ENCODE measurements at regions not wholly inside any gene's neighbourhood (a gene's known extent, or its start where the extent isn't known, plus 50 kb on each side); places are given as distances from the start of the nearest gene placed in this dataset.

GRCh38 chr2:121096611-121097010, 188.4 kb downstream of the TFCP2L1 start:
- no peak for DNase-seq (ENCODE audit: low read depth)

DNA sequence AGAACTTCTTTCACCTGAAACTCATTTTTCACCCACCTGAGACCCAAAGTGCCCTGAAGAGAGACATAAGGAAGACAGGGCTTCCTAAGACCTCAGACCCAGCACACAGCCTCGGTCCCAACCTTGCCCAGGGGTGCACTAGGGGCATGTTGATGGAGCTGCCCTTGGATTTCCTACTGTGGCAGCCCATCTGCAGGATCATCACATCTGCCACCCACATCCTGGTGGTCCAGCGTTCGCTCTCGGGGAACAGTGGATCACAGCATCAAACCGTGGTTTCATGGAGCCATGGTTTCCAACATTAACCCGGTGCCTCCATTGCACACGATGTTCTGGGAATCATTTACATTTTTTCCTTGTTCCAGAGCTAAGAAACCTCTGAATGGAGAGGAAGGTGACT, 186.4 kb downstream of the TFCP2L1 start:
- DNase-seq (ENCODE audit: low read depth): no peak

GRCh38 chr2:121099329-121100290, 185.4 kb downstream of the TFCP2L1 start:
- no peak for DNase-seq (ENCODE audit: low read depth)

DNA sequence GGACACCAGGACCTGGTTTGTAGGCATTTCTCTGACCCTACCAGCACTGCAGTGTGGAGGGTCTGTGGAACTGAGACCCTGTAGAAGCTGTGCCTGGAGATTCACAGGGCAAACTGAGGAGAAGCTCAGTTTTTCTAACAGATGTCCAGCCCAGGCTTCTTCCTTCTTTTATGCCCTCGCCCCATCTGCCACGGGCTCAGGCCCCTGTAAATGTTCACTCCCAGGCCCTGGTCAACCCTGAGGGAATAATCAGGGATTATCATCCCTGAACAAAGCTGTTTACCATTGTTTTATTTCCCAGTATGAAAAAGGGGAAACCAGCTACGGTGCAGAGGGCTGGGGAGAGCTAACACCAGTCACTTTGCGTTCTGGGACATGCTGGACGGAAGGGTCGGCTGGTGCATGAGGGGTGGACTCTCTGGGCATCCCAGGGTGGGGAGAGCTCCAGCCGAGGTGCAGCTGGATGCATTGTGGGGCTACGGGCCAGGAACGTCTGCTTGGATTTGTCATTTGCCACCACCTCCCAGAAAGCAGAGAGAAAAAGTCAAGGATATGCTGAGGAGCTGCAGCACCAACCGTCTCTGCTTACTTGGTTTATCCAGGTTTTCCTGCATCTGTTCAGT, 183.8 kb downstream of the TFCP2L1 start:
- no peak for DNase-seq (ENCODE audit: low read depth)

DNA sequence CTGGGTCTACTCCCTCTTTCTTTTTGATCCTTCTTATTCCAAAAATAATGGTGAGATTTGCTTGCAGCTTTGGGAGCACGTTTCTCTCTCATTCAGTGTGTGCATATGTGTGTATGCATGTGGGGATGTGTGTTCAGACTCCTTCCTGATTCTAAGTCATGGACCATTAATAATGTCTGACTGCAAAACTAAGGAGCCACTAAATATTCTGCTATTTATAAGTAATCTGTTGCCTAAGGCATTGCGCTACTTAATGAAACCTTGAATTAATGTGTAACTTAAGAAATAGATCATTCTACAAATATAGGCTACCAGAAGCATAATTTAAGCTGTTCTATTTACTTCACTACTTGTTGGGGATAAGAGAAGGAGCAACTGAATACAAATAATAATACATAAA, 182.1 kb downstream of the TFCP2L1 start:
- no peak for DNase-seq (ENCODE audit: low read depth)

- no peak for DNase-seq (ENCODE audit: low read depth)
Measured at GRCh38 chr2:121103960-121104359, 181.0 kb downstream of the TFCP2L1 start.

- DNase-seq (ENCODE audit: low read depth): no peak
Measured at GRCh38 chr2:121104721-121105141, 180.3 kb downstream of the TFCP2L1 start.

DNA sequence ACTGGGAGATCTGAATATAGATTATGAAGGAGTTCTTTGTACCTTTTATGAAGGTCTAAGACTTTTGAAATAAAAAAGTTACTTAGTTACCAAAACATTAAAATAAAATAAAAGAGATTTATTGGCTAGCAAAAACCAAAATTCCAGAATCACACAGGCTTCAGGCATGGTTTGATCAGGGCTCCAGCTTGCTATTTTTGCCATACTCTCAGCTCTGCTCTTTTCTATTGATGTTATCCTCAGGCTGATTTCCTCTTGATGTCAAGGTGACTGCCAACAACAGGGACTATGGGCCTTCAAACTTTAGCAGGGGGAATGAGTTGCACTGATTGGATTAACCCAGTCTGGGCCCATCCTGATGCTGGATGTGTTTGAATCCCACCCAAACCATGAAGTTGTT, 174.1 kb downstream of the TFCP2L1 start:
- DNase-seq (ENCODE audit: low read depth): no peak

DNA sequence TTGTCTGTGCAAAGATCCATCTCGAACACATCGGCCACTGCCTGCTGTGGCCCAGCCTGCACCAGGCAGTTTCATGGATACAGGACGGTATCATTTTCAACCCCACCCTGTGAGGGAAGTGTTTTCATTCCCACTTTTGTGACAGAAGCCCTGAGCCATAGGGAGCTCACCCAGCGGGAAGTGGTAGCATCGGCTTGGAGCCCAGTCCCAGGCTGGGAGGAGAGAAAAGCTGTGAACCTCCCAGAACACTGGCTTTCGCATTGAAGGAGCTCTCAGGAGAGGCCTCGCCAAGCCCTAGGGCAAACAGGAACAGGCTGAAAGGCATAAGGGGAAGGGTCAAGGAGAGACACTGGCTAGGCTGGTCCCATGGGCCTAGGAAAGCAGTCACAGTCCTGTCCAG, 166.1 kb downstream of the TFCP2L1 start:
- no peak for DNase-seq (ENCODE audit: low read depth)

- no peak for DNase-seq (ENCODE audit: low read depth)
Measured at GRCh38 chr2:121120411-121120810, 164.6 kb downstream of the TFCP2L1 start.

GRCh38 chr2:121120991-121121390, 164.0 kb downstream of the TFCP2L1 start:
- no peak for DNase-seq (ENCODE audit: low read depth)

DNA sequence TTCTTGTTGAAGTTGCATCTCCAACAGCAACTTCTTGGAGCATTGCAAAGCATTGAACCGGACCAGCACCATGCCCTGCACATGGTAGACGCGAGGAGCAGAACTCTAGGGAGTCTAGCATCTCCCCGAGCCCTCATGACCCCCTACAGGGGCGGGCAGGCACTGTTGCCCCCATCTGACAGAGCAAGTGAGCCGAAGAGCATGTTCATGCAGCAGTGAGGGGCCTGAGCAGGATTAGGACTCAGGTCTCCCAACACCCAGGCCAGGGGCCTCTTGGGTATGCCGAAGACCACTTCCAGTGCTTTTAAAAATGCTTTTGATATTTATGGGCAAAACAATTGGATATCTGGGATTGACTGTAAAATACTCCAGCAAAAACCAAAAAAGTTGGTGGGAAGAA, 163.3 kb downstream of the TFCP2L1 start:
- DNase-seq (ENCODE audit: low read depth): no peak

DNA sequence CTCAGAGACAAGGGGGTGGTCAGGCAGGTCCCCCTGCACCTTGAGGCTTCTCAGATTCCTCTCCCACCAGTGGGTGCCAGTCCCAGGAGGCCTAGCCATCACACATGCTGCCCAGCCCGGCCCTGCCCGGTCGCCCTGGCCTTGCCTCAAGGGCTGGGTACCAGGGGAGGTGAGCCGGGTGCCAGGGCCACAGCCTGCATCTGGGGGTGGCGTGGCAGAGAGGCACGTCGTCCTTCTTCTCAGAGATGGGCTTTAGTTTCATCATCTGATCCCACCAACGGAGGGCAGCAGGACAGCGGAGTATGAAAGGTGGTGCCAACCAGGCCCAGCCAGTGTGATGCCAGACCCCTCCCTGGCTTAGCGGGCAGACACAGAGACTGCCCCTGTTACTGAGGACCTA, 161.7 kb downstream of the TFCP2L1 start:
- DNase-seq (ENCODE audit: low read depth): no peak

DNA sequence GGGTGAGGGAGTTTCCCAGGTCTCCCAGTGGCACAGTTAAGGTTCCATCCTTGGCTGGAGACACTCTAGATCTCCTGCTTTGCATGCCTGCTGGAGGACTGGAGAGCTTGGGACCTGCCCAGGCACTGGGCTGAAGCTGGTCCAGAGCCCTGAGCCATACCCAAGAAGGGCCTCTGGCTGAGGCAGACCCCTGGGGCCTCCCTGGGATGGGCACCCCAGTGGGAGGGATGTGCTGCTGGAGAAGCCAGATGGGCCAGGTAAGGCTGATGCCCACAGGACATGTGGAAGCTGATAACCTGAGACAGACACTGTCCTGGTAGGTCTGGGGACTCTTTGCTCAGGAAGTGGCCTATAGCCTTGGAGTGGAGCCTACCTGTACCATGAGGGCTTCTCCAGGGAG, 160.7 kb downstream of the TFCP2L1 start:
- no peak for DNase-seq (ENCODE audit: low read depth)

- no peak for DNase-seq (ENCODE audit: low read depth)
Measured at GRCh38 chr2:121125350-121125749, 159.7 kb downstream of the TFCP2L1 start.

DNA sequence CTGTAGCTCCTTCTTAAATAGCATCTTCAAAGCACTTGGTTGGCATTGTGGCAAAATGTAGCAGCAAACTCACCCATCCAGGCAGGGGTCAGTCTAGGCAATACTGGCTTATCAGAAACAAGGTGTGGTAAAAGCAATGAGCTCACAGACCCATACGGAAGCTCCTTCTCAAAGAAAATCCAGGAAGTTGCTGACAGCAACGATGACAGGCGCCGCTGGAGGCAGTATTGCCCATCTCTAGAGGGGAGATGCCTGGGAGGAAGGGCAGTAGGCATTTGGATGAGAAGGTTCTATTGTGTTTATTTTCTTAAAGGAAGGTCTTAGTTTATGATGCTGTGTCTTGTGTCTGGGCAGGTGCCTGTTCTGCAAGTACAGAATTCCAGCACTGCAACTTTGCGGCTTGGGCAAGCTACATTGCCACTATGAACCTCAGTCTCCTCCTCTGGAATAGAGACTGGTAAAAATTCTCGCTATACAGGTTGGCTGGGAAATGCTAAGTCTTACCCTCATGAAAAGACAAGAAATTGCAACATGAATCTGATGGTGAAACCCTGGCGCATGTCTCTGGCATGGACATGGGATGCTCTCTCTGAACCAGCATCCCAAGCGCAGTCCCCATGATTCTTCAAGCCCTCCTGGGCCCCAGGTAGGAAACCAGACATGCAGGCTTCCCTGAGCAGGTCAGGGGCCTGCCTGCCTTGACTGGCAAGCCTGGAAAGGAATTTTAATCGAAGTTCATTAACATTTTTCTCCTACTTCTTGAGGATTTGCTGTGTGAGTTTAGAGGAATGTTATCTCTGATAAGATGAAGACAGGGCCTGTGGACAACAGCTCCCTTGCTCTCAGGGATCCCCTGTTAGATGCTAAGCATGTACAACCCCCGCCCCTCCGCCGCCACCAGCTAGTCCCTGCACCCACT, 156.0 kb downstream of the TFCP2L1 start:
- DNase-seq (ENCODE audit: low read depth): no peak

DNA sequence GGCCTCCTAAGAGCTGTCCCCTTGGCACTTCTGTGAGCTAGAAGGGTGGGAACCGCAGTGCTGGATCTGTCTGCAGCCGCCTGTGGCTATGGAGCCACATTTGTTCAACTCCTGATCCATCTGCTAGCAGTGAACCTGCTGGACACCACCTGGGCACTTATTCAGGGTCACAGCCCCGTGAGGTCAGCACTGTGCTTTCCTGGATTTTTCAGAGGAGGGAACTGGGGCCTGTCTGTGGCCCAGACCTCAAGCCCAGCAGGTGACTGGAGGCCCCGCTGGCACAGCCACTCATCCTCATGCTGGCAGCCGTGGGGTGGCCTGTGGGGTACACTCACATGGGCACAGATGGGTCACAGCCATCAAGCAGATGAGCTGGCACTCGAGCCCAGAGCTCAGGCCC, 155.3 kb downstream of the TFCP2L1 start:
- DNase-seq (ENCODE audit: low read depth): no peak

DNA sequence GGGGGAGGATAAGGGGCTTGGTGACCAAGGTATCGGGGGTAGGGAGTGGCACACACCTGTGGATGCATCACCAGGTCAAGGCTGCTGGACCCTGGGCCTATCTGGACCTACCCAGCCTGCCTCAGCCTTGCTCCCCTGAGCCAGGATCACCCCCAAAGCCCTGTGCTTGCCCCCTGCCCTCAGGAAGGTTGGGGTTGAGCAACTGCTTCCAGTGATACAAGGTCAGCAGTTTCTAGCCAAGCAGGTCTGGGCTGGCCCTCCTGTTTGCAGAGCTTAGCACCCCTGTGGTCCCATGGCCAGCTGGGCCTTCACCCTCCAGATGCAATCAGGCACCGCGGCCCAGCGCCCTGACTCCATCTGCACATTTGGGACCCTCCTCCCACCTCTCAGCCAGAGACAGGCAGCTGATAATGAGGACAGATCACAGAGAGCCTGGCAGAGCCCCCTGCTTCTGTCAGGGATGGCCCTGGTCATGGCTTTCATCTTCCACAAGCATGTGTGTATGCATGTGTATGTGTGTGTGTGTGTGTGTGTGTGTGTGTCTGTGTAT, 154.6 kb downstream of the TFCP2L1 start:
- DNase-seq (ENCODE audit: low read depth): no peak

DNA sequence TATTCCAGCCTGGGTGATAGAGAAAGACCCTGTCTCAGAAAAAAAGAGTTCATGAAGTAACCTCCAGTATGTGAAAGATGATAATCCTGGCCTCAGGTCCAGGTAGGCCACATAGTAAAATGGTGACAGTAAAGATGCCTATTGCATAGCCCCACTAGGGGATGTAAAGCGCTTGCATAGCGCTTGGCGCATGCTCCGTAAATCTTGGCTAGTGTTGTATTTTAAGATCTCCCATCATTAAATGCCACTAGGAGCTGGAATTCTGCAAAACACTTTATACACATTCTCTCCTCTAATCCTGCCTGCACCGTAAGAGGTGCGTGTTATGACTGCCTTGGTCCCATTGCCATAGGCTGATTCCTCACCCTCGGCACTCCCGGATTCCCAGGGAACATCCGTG, 153.6 kb downstream of the TFCP2L1 start:
- no peak for DNase-seq (ENCODE audit: low read depth)

- no peak for DNase-seq (ENCODE audit: low read depth)
Measured at GRCh38 chr2:121132054-121132761, 152.8 kb downstream of the TFCP2L1 start.

GRCh38 chr2:121132762-121133107, 152.3 kb downstream of the TFCP2L1 start:
- no peak for DNase-seq (ENCODE audit: low read depth)

All from GM04504 (cell line).